ENCODE measurements at regions not wholly inside any gene's neighbourhood (a gene's known extent, or its start where the extent isn't known, plus 50 kb on each side); places are given as distances from the start of the nearest gene placed in this dataset.

DNA sequence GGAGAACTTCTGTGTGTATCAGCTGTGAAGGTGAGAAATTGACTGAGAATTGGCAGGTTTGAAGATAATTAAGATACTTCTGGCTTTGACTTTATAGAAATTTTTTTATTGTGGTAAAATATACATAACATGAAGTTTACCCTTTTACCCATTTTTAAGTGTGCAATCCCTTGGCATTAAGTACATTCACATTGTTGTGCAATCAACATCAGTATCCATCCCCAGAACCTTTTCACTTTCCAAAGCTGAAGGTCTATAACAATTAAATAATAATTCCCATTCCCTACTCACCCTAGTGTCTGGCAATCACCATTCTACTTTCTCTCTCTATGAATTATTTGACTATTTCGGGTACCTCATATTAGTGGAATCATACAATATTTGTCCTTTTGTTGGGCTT lies 69.9 kb downstream of the ACTBL2 start:
- no peaks in the 10 kb centered on the region for H3K27me3 ChIP-seq (ENCODE audit: control insufficient read depth, insufficient read depth, low read length)
- no peak overlapping the region for H3K27ac ChIP-seq (ENCODE audit: low read depth, low read length)
- H3K4me3 ChIP-seq (ENCODE audit: low read depth, low read length): no peak overlapping the region
- no peak for DNase-seq (ENCODE audit: low read depth, low spot score)
- ChIA-PET POLR2A (no interaction called here), CTCF (no interaction called here)
- TF ChIP-seq, protein P1, sequence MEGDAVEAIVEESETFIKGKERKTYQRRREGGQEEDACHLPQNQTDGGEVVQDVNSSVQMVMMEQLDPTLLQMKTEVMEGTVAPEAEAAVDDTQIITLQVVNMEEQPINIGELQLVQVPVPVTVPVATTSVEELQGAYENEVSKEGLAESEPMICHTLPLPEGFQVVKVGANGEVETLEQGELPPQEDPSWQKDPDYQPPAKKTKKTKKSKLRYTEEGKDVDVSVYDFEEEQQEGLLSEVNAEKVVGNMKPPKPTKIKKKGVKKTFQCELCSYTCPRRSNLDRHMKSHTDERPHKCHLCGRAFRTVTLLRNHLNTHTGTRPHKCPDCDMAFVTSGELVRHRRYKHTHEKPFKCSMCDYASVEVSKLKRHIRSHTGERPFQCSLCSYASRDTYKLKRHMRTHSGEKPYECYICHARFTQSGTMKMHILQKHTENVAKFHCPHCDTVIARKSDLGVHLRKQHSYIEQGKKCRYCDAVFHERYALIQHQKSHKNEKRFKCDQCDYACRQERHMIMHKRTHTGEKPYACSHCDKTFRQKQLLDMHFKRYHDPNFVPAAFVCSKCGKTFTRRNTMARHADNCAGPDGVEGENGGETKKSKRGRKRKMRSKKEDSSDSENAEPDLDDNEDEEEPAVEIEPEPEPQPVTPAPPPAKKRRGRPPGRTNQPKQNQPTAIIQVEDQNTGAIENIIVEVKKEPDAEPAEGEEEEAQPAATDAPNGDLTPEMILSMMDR (IDR thresholded peaks at IDR 0.05; ENCODE audit: low read depth, low read length): no peak
- no peaks in the 10 kb centered on the region for H3K9me3 ChIP-seq (ENCODE audit: control insufficient read depth, insufficient read depth, low read length)

DNA sequence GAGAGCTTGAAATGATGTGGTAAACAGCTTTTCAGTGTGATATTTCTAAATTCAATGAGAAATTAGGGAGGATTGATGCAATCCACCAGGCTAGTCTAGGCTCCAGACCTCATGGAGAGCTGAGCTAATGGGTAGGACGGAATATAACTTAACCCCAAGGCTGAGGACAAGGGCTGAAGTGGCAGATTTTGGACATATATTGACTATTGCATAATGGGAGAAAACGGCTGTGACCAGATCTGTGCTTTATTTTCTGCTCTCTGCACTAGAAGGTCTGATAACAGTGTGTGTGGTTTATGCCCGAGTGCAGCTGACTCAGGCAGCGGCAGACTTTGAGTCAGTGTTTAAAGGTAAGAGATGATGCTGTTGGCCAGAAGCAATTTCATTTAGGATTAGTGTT lies 70.6 kb downstream of the ACTBL2 start:
- CTCF ChIA-PET: interaction anchor here (1.1 kb wide), 1 partner anchor 1049 kb away, joined by 3 read pairs; no protein-coding TSS in a partner anchor
- Histone ChIP-seq H3K4me3 (ENCODE audit: low read depth, low read length) (no peak overlapping the region), H3K27me3 (ENCODE audit: control insufficient read depth, insufficient read depth, low read length) (no peaks in the 10 kb centered on the region), H3K9me3 (ENCODE audit: control insufficient read depth, insufficient read depth, low read length) (no peaks in the 10 kb centered on the region), H3K27ac (ENCODE audit: low read depth, low read length) (no peak overlapping the region)
- TF ChIP-seq, protein P1 (IDR thresholded peaks at IDR 0.05; ENCODE audit: low read depth, low read length): no peak
- no peak for DNase-seq (ENCODE audit: low read depth, low spot score)
- POLR2A ChIA-PET: interaction anchor here (0.6 to 1.6 kb wide), 2 partner anchors 11 to 95 kb away, joined by 6 to 13 read pairs; no protein-coding TSS in a partner anchor

DNA sequence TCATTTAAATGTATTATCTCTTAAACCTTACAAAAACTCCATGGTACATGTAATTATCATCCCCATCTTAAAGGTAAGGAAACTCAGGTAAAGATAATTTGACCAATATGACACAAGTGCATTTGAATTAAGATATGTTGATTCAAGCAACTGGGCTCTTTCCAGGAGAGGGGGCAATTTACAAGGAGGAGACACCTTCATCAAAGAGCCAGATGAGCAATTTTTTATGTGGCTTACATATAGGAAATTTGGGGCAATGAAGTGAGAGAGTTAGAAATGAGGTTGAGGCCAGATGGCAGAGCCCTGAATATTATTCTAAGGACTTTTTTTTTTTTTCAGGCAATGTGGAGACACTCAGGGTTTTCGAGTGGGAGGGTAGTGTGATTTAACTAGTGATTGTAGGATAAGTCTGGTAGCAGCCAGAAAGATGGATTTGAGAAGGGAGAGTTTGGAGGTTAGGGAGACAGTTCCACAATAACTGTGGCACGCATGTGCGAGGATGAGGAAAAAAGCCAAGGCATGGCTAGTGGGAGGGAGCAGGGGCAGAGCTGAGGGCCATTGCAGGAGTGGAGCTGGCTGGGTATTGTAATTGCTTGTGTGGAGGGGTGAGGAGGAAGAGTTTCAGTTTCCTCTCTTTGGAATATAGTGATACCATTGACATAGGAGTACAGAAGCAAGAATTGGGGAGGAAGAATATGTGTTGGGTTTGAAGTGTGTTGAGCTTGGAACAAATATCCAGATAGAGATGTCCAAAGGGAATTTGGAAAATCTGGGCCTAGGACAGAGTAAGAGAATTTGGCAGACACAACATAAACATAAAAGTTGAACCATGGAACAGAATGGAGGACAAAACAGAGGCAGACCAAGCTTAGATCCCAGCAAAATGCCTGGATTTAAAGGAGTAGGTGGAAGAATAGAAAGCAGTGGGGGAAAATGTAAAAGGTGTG lies 72.0 kb downstream of the ACTBL2 start:
- H3K9me3 ChIP-seq (ENCODE audit: control insufficient read depth, insufficient read depth, low read length): no peaks in the 10 kb centered on the region
- POLR2A ChIA-PET: interaction anchor here (1.6 kb wide), 1 partner anchor 94 kb away, joined by 13 read pairs; no protein-coding TSS in a partner anchor
- CTCF ChIA-PET: interaction anchor here (0.8 to 1.1 kb wide), 3 partner anchors 9 to 1051 kb away, joined by 3 read pairs; no protein-coding TSS in a partner anchor
- H3K27me3 ChIP-seq (ENCODE audit: control insufficient read depth, insufficient read depth, low read length): no peaks in the 10 kb centered on the region
- TF ChIP-seq, protein P1 (IDR thresholded peaks at IDR 0.05; ENCODE audit: low read depth, low read length): no peak
- no peak overlapping the region for H3K27ac ChIP-seq (ENCODE audit: low read depth, low read length)
- no peak for DNase-seq (ENCODE audit: low read depth, low spot score)
- no peak overlapping the region for H3K4me3 ChIP-seq (ENCODE audit: low read depth, low read length)

DNA sequence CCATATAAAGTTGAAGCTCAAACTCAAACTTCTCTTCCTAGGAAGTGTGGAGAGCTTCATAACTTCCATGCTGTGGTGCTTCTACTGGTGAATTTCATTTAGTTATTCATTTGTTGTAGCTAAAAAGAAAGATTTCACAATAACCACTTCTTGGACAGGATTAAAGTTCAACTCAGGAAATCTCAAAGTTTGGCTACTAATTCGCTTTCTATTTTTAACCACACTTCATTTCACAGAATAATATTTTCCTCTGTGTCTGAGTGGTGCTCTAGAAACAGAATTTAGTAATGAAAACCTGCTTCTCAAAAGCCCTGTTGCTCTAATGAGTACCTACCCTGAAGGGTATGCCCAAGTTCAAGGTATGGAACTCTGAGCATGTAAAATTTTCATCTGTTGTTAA lies 73.9 kb downstream of the ACTBL2 start:
- Histone ChIP-seq H3K9me3 (ENCODE audit: control insufficient read depth, insufficient read depth, low read length) (no peaks in the 10 kb centered on the region), H3K27ac (ENCODE audit: low read depth, low read length) (no peak overlapping the region), H3K4me3 (ENCODE audit: low read depth, low read length) (no peak overlapping the region), H3K27me3 (ENCODE audit: control insufficient read depth, insufficient read depth, low read length) (no peaks in the 10 kb centered on the region)
- POLR2A ChIA-PET: no interaction called here
- CTCF ChIA-PET: interaction anchor here (0.7 kb wide), 1 partner anchor 111 kb away, joined by 3 read pairs; no protein-coding TSS in a partner anchor
- DNase-seq (ENCODE audit: low read depth, low spot score): no peak
- TF ChIP-seq, protein P1 (IDR thresholded peaks at IDR 0.05; ENCODE audit: low read depth, low read length): no peak

DNA sequence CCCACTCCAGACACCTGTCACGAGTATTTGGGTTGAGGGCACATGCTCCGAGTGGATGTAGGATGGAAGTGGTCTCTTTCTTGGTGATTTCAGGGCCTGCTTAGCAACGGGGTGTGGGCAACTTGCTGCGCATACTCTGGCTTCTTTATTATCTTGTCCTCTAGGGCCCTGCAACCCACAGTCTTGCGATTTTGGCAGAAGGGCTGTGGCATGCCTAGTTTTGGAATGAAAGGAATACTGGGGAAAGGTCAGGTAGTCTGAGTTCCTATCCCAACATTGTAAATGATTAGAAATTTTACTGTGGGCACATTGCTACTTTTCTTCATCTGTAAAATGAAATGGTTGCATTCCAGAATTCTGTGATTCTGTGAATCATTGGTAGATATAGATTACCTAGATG lies 74.3 kb downstream of the ACTBL2 start:
- POLR2A ChIA-PET: no interaction called here
- CTCF ChIA-PET: interaction anchor here (0.7 kb wide), 1 partner anchor 110 kb away, joined by 3 read pairs; no protein-coding TSS in a partner anchor
- TF ChIP-seq, protein P1 (IDR thresholded peaks at IDR 0.05; ENCODE audit: low read depth, low read length): no peak
- Histone ChIP-seq H3K4me3 (ENCODE audit: low read depth, low read length) (no peak overlapping the region), H3K27ac (ENCODE audit: low read depth, low read length) (no peak overlapping the region), H3K27me3 (ENCODE audit: control insufficient read depth, insufficient read depth, low read length) (no peaks in the 10 kb centered on the region), H3K9me3 (ENCODE audit: control insufficient read depth, insufficient read depth, low read length) (no peaks in the 10 kb centered on the region)
- no peak for DNase-seq (ENCODE audit: low read depth, low spot score)
